ENCODE measurements at regions not wholly inside any gene's neighbourhood (a gene's known extent, or its start where the extent isn't known, plus 50 kb on each side); places are given as distances from the start of the nearest gene placed in this dataset.
"Not testable (repeated sequence)": the region's sequence is repeated elsewhere in the genome, so short reads cannot be mapped to it uniquely, and the experiment has no call there.

DNA sequence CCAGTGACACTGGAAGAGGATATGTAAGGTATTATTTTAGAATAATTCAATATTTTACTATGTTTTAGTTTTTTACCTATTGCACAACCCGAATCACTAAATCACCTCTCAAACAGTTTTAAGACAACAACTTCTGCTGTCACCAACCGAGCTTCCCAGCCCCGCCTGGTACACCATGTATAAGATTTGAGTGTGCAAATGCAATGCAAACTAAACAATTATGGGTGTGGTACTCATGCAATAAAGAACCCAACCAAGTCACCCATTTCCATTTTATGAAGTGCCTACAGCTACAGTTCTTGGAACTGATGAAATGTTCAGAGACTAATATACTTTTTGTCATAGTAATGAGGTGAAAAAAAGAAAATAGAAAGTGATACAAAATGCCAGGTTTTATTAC is 256.2 kb downstream of the TAFA4 start:
- Mint-ChIP-seq H3K4me3 (no peak overlapping the region), H3K27ac (no peak overlapping the region), H3K9me3 (no peaks in the 10 kb centered on the region), H3K36me3 (ENCODE audit: low read depth) (no peaks in the 10 kb centered on the region), H3K4me1 (ENCODE audit: low read depth) (no peaks in the 10 kb centered on the region), H3K27me3 (ENCODE audit: insufficient read depth) (no peaks in the 10 kb centered on the region)
- intact Hi-C loops (cut with micrococcal nuclease) = no loop called here
- DNase-seq (ENCODE audit: low spot score) = no peak

DNA sequence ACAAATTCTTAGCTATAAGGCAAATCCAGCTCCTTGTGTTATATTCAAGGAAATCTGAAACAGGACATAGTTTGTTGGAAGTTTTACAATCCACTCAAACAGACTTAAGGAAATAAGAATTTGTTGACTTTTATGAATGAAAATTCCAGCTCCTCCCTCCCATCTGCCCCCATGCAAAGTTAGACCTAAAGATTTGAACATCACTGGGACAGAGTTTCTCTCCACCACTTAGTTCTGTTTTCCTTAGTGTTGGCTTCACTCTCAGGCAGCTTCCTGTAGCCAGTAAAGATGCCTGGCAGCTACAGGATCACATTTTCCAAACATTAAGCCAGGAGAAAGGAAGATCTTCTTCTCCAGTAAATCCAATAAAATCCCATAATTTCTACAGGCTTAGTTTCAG is 265.0 kb downstream of the TAFA4 start:
- no peak overlapping the region for H3K27ac Mint-ChIP-seq
- H3K27me3 Mint-ChIP-seq (ENCODE audit: insufficient read depth) = peaks cover 2% of the 10 kb centered on the region
- no peaks in the 10 kb centered on the region for H3K36me3 Mint-ChIP-seq (ENCODE audit: low read depth)
- H3K4me1 Mint-ChIP-seq (ENCODE audit: low read depth) = no peaks in the 10 kb centered on the region
- H3K4me3 Mint-ChIP-seq = no peak overlapping the region
- DNase-seq (ENCODE audit: low spot score) = no peak
- intact Hi-C loops (cut with micrococcal nuclease) = no loop called here
- no peaks in the 10 kb centered on the region for H3K9me3 Mint-ChIP-seq

DNA sequence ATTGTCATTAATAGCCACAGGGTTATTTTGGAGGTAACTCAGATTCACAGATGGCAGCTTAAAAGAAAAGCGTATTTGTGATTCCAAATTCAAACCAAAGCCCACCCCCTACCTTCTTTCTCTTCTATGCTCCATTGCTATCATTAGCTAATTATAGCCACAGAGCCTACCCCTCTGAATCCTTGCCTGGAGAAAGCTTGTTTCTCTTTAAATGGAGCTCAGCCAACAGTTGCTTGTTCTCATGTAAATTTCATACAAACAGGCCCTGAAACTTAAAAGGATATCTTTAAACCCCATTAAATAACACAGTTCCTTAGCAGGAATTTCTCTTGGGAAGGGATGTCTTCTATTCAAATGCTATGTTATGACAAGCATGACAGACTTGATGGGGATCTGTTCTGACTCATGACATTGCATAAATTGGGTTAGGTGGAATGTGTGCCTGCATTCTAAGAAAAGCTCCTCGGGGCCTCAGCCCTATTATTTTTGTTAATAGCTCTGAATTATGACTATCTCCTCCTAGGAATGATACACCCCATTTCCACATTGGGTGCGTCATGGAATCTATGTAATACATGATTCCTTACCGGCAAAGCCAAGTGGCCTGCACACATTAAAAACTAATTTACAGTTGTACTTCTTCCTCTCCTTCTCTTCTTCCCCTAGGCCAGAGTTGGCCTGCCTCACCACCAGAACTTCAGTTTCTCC is 265.8 kb downstream of the TAFA4 start:
- no peak for DNase-seq (ENCODE audit: low spot score)
- no peaks in the 10 kb centered on the region for H3K9me3 Mint-ChIP-seq
- H3K4me1 Mint-ChIP-seq (ENCODE audit: low read depth) = no peaks in the 10 kb centered on the region
- peaks cover 2% of the 10 kb centered on the region for H3K27me3 Mint-ChIP-seq (ENCODE audit: insufficient read depth)
- intact Hi-C loops (cut with micrococcal nuclease) = no loop called here
- no peak overlapping the region for H3K4me3 Mint-ChIP-seq
- no peak overlapping the region for H3K27ac Mint-ChIP-seq
- H3K36me3 Mint-ChIP-seq (ENCODE audit: low read depth) = no peaks in the 10 kb centered on the region

DNA sequence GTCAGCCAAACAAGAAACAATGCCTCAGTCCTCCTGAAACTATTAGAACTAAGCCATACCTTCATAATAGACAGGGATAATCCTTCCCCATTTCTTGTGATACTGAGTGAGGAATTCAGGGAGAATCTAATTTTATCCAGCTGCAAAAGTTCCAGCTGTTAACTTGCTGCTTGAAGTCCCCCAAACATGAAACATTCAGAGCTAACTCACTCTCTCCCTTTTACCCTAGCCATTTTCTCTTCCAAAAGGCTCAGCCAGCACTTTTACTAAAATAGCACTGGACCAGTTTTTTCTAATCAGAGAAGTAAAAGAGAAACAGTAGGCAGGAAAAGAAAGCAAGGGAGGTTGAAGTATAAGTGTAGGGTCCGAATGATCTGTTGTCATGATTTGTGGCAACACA is 268.1 kb downstream of the TAFA4 start:
- Mint-ChIP-seq H3K27ac (no peak overlapping the region), H3K27me3 (ENCODE audit: insufficient read depth) (peaks cover 2% of the 10 kb centered on the region), H3K4me1 (ENCODE audit: low read depth) (no peaks in the 10 kb centered on the region), H3K36me3 (ENCODE audit: low read depth) (no peaks in the 10 kb centered on the region), H3K4me3 (no peak overlapping the region), H3K9me3 (no peaks in the 10 kb centered on the region)
- intact Hi-C loops (cut with micrococcal nuclease) = no loop called here
- DNase-seq (ENCODE audit: low spot score) = no peak

DNA sequence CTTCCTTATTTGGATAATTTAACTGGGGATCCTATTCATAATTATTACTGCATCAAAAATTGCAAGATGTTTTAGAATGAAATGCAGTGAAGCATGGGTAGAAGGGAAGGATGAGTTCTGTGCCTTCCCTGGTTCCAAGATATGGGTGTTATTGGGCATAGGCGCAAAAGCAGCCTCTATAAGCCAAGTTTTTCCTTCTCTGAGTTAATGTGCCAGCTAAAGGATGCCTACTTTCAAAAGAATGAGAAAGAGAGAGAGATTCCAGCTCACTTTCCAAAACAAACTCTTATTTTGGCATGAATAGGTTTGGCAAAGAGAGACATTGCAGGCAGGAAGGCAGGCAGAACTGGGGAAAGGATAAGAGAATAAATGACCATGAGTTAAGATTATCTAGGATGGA is 270.2 kb downstream of the TAFA4 start:
- no peak overlapping the region for H3K4me3 Mint-ChIP-seq
- intact Hi-C loops (cut with micrococcal nuclease) = no loop called here
- no peaks in the 10 kb centered on the region for H3K4me1 Mint-ChIP-seq (ENCODE audit: low read depth)
- no peaks in the 10 kb centered on the region for H3K36me3 Mint-ChIP-seq (ENCODE audit: low read depth)
- H3K27ac Mint-ChIP-seq = no peak overlapping the region
- no peaks in the 10 kb centered on the region for H3K9me3 Mint-ChIP-seq
- DNase-seq (ENCODE audit: low spot score) = no peak
- H3K27me3 Mint-ChIP-seq (ENCODE audit: insufficient read depth) = peaks cover 2% of the 10 kb centered on the region

DNA sequence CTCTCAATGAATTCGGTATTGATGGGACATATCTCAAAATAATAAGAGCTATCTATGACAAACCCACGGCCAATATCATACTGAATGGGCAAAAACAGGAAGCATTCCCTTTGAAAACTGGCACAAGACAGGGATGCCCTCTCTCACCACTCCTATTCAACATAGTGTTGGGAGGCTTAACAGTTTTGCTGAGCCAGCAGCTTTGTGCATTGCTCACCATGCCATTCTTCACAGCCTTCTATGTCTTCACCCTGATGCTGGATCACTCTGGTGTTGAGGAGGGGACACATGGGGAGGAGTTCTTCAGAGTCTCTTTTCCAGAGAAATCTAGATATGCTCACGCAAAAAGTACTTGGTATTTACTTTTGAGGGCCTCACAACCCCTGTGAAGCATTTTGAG is 281.7 kb downstream of the TAFA4 start:
- H3K36me3 Mint-ChIP-seq (ENCODE audit: low read depth); H3K27ac Mint-ChIP-seq; H3K4me1 Mint-ChIP-seq (ENCODE audit: low read depth); DNase-seq (ENCODE audit: low spot score); H3K9me3 Mint-ChIP-seq; H3K27me3 Mint-ChIP-seq (ENCODE audit: insufficient read depth); intact Hi-C loops (cut with micrococcal nuclease); H3K4me3 Mint-ChIP-seq: not testable (repeated sequence)

DNA sequence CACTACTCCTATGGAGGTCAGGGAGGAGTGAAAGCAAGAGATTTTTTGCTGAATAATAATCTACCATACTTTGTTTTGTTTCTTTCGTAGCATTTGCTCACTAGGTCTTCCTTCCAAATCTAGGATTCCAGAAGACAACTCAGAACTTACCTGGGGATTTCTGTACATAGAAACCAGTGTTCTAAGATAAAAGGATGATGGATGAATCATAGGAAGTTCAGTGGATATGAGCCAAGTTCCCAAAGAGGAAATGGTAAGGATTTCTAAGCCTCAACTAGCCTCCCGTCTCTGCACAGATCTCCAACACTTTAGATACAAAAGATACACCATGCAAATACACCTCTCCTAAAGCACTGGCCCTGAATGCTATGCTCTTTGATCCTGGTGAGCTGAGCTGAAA is 283.9 kb downstream of the TAFA4 start:
- Mint-ChIP-seq H3K27me3 (ENCODE audit: insufficient read depth) (no peaks in the 10 kb centered on the region), H3K27ac (no peak overlapping the region), H3K4me1 (ENCODE audit: low read depth) (no peaks in the 10 kb centered on the region), H3K36me3 (ENCODE audit: low read depth) (no peaks in the 10 kb centered on the region), H3K9me3 (no peaks in the 10 kb centered on the region), H3K4me3 (no peak overlapping the region)
- DNase-seq (ENCODE audit: low spot score) = no peak
- intact Hi-C loops (cut with micrococcal nuclease) = no loop called here

DNA sequence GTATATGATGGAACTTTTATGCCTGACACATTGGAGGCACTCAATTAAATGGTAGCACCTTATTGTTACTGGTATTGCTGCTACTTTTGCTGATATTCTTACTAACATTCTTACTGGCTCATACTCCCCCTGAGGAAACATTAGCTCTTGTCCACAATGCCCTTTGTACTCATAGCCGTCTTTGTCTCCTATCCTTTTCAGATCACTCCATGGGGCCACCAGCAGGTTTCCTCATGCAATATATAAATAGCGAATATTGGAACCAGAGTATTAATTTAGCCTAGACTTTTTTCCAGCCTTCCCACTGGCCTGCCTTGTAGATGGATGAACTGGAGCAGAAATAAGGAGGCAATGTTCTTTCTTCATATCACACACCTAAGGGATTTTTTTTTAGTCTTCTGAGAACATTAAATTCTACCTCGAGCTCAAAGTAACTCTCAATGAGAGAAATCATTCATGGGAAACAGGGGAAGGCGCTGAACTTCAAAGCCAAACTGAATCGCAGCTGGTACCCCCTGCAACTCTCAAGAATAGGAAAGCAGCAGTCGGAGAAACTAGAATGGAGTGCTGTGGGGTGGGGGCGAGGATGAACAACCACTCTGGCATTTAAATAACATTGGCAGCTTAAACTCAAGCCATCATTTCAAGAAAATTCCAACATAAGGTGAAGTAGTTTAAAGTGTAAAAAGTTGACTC is 300.3 kb downstream of the TAFA4 start:
- peaks cover 9% of the 10 kb centered on the region for H3K9me3 Mint-ChIP-seq
- H3K27me3 Mint-ChIP-seq (ENCODE audit: insufficient read depth) = no peaks in the 10 kb centered on the region
- no peak overlapping the region for H3K4me3 Mint-ChIP-seq
- no peak overlapping the region for H3K27ac Mint-ChIP-seq
- DNase-seq (ENCODE audit: low spot score) = no peak
- no peaks in the 10 kb centered on the region for H3K36me3 Mint-ChIP-seq (ENCODE audit: low read depth)
- intact Hi-C loops (cut with micrococcal nuclease) = no loop called here
- no peaks in the 10 kb centered on the region for H3K4me1 Mint-ChIP-seq (ENCODE audit: low read depth)

DNA sequence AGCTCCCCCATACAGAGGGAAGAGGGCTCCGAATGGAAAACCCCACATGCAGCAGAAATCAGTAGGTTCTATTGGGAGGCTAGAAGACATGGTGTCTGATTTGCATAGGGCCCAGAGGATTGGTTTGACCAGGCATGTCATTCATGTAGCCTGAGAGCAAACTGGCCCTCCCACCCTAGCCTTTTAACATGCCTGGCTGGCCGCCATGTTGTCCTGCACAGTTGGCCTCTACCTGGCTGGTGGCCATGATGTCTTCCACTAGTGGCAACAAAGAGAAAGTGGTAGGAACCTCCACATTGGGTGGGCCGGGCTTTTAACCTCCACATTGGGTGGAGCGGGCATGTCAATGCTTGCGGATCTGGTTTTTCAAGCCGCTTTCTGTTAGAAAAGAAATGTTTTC is 312.1 kb downstream of the TAFA4 start:
- no peaks in the 10 kb centered on the region for H3K27me3 Mint-ChIP-seq (ENCODE audit: insufficient read depth)
- no peaks in the 10 kb centered on the region for H3K36me3 Mint-ChIP-seq (ENCODE audit: low read depth)
- no peaks in the 10 kb centered on the region for H3K4me1 Mint-ChIP-seq (ENCODE audit: low read depth)
- no peak overlapping the region for H3K4me3 Mint-ChIP-seq
- no peaks in the 10 kb centered on the region for H3K9me3 Mint-ChIP-seq
- intact Hi-C loops (cut with micrococcal nuclease) = no loop called here
- no peak overlapping the region for H3K27ac Mint-ChIP-seq
- DNase-seq (ENCODE audit: low spot score) = no peak

DNA sequence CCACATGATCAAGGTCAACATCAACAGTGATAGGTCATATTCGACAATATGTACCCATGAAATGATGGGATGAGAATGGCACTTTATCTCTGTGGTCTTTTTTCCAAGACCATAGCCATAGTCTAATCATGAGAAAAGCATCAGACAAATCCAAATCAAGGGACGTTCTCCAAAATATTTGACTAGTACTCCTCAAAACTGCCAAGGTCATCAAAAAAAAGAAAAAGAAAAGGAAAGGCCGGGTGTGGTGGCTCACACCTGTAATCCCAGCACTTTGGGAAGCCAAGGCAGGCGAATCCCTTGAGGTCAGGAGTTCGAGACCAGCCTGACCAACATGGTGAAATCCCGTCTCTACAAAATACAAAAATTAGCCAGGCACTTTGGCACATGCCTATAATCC is 318.3 kb downstream of the TAFA4 start:
- no peak for DNase-seq (ENCODE audit: low spot score)
- no peaks in the 10 kb centered on the region for H3K4me1 Mint-ChIP-seq (ENCODE audit: low read depth)
- H3K9me3 Mint-ChIP-seq = peaks cover 9% of the 10 kb centered on the region
- H3K27ac Mint-ChIP-seq = no peak overlapping the region
- intact Hi-C loops (cut with micrococcal nuclease) = no loop called here
- peaks cover 1% of the 10 kb centered on the region for H3K36me3 Mint-ChIP-seq (ENCODE audit: low read depth)
- H3K4me3 Mint-ChIP-seq = no peak overlapping the region
- H3K27me3 Mint-ChIP-seq (ENCODE audit: insufficient read depth) = no peaks in the 10 kb centered on the region

DNA sequence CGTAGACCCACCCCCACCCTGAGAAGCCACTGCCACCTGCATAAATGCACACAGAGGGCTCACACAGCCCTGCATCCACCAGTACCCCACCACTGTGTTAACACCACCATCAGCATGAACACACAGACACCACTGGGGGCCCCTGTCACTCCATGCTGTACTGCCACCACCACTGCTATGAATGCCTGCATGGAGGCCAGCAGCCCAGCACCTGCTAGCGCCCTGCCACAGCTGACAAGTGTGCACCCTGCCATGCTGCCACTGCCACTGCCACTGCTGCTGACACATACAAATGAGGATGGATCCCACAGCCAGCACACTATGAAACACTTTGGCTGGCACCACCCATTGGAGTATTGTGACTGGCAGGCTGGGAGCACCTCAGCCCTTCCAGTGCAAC is 361.0 kb downstream of the TAFA4 start:
- no peaks in the 10 kb centered on the region for H3K4me1 Mint-ChIP-seq (ENCODE audit: low read depth)
- no peak overlapping the region for H3K27ac Mint-ChIP-seq
- H3K9me3 Mint-ChIP-seq = peaks cover 11% of the 10 kb centered on the region
- DNase-seq (ENCODE audit: low spot score) = no peak
- H3K27me3 Mint-ChIP-seq (ENCODE audit: insufficient read depth) = peaks cover 2% of the 10 kb centered on the region
- H3K36me3 Mint-ChIP-seq (ENCODE audit: low read depth) = no peaks in the 10 kb centered on the region
- no peak overlapping the region for H3K4me3 Mint-ChIP-seq
- intact Hi-C loops (cut with micrococcal nuclease) = no loop called here

DNA sequence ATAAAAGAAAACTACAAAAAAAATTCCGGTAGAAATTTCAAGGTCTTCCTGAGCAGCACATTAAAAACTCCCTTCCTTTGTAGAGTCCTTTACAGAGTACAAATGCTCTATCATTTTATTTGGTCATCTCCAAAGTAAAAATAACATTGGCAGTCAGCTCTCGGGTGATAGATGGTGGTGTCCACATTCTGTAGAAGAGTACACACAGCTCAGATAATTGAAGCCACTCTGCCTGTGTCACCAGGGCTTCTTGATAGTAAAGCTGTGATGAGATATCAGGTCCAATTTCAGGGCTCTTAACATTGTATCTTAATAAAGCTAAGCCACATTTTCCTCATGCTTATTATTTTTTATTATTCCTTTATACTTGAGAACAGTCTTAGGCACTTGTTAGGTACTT is 371.6 kb downstream of the TAFA4 start:
- intact Hi-C loops (cut with micrococcal nuclease) = no loop called here
- no peak overlapping the region for H3K4me3 Mint-ChIP-seq
- no peaks in the 10 kb centered on the region for H3K4me1 Mint-ChIP-seq (ENCODE audit: low read depth)
- H3K9me3 Mint-ChIP-seq = no peaks in the 10 kb centered on the region
- H3K36me3 Mint-ChIP-seq (ENCODE audit: low read depth) = no peaks in the 10 kb centered on the region
- H3K27me3 Mint-ChIP-seq (ENCODE audit: insufficient read depth) = no peaks in the 10 kb centered on the region
- no peak for DNase-seq (ENCODE audit: low spot score)
- no peak overlapping the region for H3K27ac Mint-ChIP-seq

DNA sequence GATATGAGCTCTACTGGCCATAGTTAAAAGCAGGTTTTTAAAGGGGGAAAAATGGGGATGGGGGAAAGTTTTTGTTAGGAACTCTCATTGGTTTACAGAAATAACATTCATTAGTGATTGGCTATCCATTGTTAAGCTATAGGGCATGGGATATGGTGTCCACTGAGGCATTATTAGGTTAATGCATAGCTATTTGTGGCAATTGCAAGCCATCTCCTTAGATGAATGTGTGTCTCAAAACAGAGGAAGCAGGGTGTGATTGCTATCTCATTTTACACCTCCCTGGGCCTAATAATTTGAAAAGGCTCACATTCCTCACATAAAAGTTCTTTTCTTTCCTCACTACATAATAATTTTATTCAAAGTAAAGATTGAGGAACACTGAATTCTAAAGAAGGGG is 396.6 kb downstream of the TAFA4 start:
- DNase-seq (ENCODE audit: low spot score) = no peak
- no peaks in the 10 kb centered on the region for H3K9me3 Mint-ChIP-seq
- no peaks in the 10 kb centered on the region for H3K27me3 Mint-ChIP-seq (ENCODE audit: insufficient read depth)
- no peaks in the 10 kb centered on the region for H3K36me3 Mint-ChIP-seq (ENCODE audit: low read depth)
- intact Hi-C loops (cut with micrococcal nuclease) = no loop called here
- H3K4me1 Mint-ChIP-seq (ENCODE audit: low read depth) = no peaks in the 10 kb centered on the region
- H3K27ac Mint-ChIP-seq = no peak overlapping the region
- H3K4me3 Mint-ChIP-seq = no peak overlapping the region

DNA sequence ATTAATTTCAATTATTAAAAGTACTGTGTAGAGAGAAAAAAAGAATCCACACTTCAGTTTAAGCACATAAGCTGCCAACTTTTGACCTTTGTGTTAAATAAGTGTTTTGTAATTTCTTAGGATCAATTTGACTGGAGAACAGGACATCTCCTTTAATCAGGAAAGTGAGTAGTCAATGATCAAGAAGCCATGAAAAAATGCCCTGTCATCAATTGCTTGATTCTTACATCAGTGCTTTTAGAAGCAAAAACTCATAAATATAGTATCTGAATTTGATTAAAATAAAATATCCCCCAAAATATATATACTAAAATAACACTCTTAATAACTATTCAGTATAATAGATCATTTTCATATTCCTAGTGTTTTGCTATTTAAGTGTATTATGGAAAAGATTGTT is 409.0 kb downstream of the TAFA4 start:
- Mint-ChIP-seq H3K27me3 (ENCODE audit: insufficient read depth) (no peaks in the 10 kb centered on the region), H3K4me3 (no peak overlapping the region), H3K9me3 (no peaks in the 10 kb centered on the region), H3K27ac (no peak overlapping the region), H3K4me1 (ENCODE audit: low read depth) (no peaks in the 10 kb centered on the region), H3K36me3 (ENCODE audit: low read depth) (no peaks in the 10 kb centered on the region)
- DNase-seq (ENCODE audit: low spot score) = no peak
- intact Hi-C loops (cut with micrococcal nuclease) = no loop called here
